ENCODE measurements at regions not wholly inside any gene's neighbourhood (a gene's known extent, or its start where the extent isn't known, plus 50 kb on each side); places are given as distances from the start of the nearest gene placed in this dataset.

DNA sequence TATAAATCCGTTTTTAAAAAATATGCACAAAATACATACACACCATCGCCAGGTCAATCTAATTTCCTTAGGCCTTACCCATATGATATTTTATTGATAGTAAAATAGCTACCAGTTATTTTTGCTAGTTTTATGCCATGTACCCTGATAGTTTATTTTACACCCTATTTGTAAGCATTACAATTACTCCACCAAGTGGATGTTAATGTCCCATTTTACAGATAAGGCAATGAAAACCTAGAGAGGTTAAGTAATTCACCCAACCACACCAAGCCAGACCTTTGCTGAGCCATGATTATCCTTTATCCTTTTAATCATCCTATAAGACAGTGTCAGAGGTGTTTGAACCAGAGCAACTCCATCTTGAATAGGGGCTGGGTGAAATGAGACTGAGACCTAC lies 86.8 kb downstream of the CBLN4 start:
- no peak for DNase-seq
- Mint-ChIP-seq H3K4me3 (no peak overlapping the region), H3K9me3 (peaks cover 0 to 9% (median 3%) of the 10 kb centered on the region in 8 donors), H3K4me1 (no peaks in the 10 kb centered on the region), H3K27ac (no peak overlapping the region), H3K36me3 (no peaks in the 10 kb centered on the region), H3K27me3 (no peaks in the 10 kb centered on the region)
- H3K9me3 ChIP-seq (ENCODE audit: control insufficient read depth in 1 of 2, low read length in 2 of 2), result no peaks in the 10 kb centered on the region
- no peaks in the 10 kb centered on the region for H3K4me1 ChIP-seq (ENCODE audit: insufficient read depth, low read length)
- H3K27ac ChIP-seq (ENCODE audit: low read depth, low read length), result no peak overlapping the region
- POLR2A ChIA-PET (ENCODE audit: partially characterized antibody), result no interaction called here
- H3K4me3 ChIP-seq (ENCODE audit: low read length in 2 of 2), result no peak overlapping the region
- H3K36me3 ChIP-seq (ENCODE audit: insufficient read depth, low read length), result no peaks in the 10 kb centered on the region
- intact Hi-C loops (cut with micrococcal nuclease), result no loop called here
- CTCF ChIA-PET (ENCODE audit: partially characterized antibody), result no interaction called here
- no peaks in the 10 kb centered on the region for H3K27me3 ChIP-seq (ENCODE audit: insufficient read depth, low read length)

DNA sequence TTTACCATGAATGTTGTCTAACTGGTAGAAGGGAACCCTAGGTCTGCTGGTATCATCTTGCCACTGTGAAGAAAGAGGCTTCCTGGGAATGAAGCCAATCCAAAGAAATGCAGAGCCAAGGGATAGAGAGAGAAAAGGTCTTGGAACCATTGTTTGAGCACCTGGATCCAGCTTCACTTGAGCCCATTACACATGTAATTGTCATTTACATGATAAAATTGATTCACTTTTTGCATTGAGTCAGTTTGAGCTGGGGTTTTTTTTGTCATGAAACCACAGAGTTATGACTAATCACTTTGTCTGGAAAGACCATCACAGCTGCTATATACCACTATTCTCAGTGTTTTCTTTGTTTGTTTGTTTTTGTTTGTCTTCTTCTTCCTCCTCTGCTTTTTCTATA lies 112.3 kb downstream of the CBLN4 start:
- H3K27ac Mint-ChIP-seq, result no peak overlapping the region

DNA sequence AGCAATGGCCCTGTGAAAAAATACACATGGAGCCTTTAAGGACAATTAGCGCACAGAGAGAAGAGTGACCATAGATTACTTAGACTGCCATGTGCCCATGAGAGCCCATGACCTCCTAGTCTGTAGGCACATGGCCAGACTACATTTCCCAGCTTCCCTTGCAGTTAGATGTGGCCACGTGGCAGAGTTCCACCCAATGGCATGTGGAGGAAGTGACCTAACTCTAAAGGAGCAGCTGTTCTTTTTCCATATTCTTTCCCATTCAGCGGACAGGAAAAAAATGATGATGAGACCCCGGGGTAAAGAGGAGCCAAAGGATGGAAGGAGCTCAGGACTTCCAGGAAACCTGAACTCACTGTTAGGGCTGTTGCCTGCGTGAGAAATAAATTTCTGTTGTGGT lies 116.6 kb downstream of the CBLN4 start:
- CTCF ChIA-PET (ENCODE audit: partially characterized antibody), result no interaction called here
- H3K36me3 Mint-ChIP-seq, result no peaks in the 10 kb centered on the region
- H3K4me1 Mint-ChIP-seq, result no peaks in the 10 kb centered on the region
- H3K9me3 ChIP-seq (ENCODE audit: control insufficient read depth in 1 of 2, low read length in 2 of 2), result no peaks in the 10 kb centered on the region
- no peaks in the 10 kb centered on the region for H3K27me3 ChIP-seq (ENCODE audit: insufficient read depth, low read length)
- POLR2A ChIA-PET (ENCODE audit: partially characterized antibody), result no interaction called here
- no peak overlapping the region for H3K27ac ChIP-seq (ENCODE audit: low read depth, low read length)
- no peak for DNase-seq
- peaks cover 0 to 15% (median 3%) of the 10 kb centered on the region in 8 donors for H3K9me3 Mint-ChIP-seq
- H3K4me3 Mint-ChIP-seq, result no peak overlapping the region
- H3K36me3 ChIP-seq (ENCODE audit: insufficient read depth, low read length), result no peaks in the 10 kb centered on the region
- H3K27ac Mint-ChIP-seq, result no peak overlapping the region
- no peaks in the 10 kb centered on the region for H3K27me3 Mint-ChIP-seq
- intact Hi-C loops (cut with micrococcal nuclease), result no loop called here
- no peak overlapping the region for H3K4me3 ChIP-seq (ENCODE audit: low read length in 2 of 2)
- no peaks in the 10 kb centered on the region for H3K4me1 ChIP-seq (ENCODE audit: insufficient read depth, low read length)

More for the DNA sequence above, 112.3 kb downstream of the CBLN4 start:
- Histone ChIP-seq H3K27me3 (ENCODE audit: insufficient read depth, low read length) (no peaks in the 10 kb centered on the region), H3K36me3 (ENCODE audit: insufficient read depth, low read length) (no peaks in the 10 kb centered on the region), H3K4me1 (ENCODE audit: insufficient read depth, low read length) (no peaks in the 10 kb centered on the region), H3K27ac (ENCODE audit: low read depth, low read length) (no peak overlapping the region), H3K4me3 (ENCODE audit: low read length in 2 of 2) (no peak overlapping the region), H3K9me3 (ENCODE audit: control insufficient read depth in 1 of 2, low read length in 2 of 2) (no peaks in the 10 kb centered on the region)
- no peaks in the 10 kb centered on the region for H3K36me3 Mint-ChIP-seq
- DNase-seq, result no peak
- H3K27me3 Mint-ChIP-seq, result no peaks in the 10 kb centered on the region
- H3K4me3 Mint-ChIP-seq, result no peak overlapping the region
- H3K9me3 Mint-ChIP-seq, result peaks cover 0 to 13% (median 2%) of the 10 kb centered on the region in 8 donors
- H3K4me1 Mint-ChIP-seq, result no peaks in the 10 kb centered on the region
- ChIA-PET POLR2A (ENCODE audit: partially characterized antibody) (no interaction called here), CTCF (ENCODE audit: partially characterized antibody) (no interaction called here)
- intact Hi-C loops (cut with micrococcal nuclease), result no loop called here

DNA sequence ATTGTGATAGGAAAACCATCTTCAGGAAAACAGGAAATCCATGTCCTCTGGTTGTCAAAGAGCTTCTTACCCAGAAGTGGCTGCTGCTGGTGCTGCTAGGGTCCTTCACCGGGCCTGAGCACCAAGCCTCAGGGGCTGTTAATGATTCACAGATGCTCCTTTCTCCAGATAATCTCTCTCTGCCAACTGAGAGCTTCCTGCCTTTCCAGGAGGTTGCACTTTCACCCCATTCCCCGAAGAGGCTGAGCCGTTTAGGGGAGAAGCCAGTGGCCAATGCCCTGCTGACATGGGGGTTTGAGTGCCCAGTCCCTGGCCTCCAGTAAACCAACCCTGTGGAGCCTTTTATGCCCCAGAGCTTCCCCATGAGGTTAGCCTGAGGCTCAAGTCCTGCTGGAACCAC lies 122.4 kb downstream of the CBLN4 start:
- Mint-ChIP-seq H3K27me3 (no peaks in the 10 kb centered on the region), H3K4me3 (no peak overlapping the region), H3K36me3 (no peaks in the 10 kb centered on the region), H3K4me1 (no peaks in the 10 kb centered on the region), H3K27ac (no peak overlapping the region), H3K9me3 (peaks cover 3 to 15% (median 7%) of the 10 kb centered on the region in 8 donors)
- CTCF ChIA-PET (ENCODE audit: partially characterized antibody), result no interaction called here
- Histone ChIP-seq H3K36me3 (ENCODE audit: insufficient read depth, low read length) (no peaks in the 10 kb centered on the region), H3K27ac (ENCODE audit: low read depth, low read length) (no peak overlapping the region), H3K4me1 (ENCODE audit: insufficient read depth, low read length) (no peaks in the 10 kb centered on the region), H3K9me3 (ENCODE audit: control insufficient read depth in 1 of 2, low read length in 2 of 2) (no peaks in the 10 kb centered on the region), H3K27me3 (ENCODE audit: insufficient read depth, low read length) (no peaks in the 10 kb centered on the region), H3K4me3 (ENCODE audit: low read length in 2 of 2) (no peak overlapping the region)
- DNase-seq, result no peak
- intact Hi-C loops (cut with micrococcal nuclease), result no loop called here
- POLR2A ChIA-PET (ENCODE audit: partially characterized antibody), result no interaction called here

DNA sequence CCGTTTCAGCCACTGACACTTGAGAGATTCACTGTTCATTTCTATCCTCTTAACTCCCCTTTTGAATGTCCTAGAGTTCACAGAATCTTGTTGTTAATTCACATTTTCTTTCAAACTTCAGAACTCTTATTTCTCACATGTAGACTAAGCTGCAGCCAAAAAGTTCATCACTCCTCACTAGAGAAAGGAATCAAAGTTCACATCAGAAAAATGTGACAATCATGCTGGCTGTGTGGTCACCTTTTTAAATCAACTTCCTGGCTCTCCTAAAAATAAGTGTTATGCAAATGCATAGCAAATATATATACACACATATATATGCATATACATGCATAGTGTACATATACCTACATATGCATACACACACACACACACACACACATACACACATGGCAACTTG lies 123.0 kb downstream of the CBLN4 start:
- POLR2A ChIA-PET (ENCODE audit: partially characterized antibody), result no interaction called here
- H3K27me3 Mint-ChIP-seq, result no peaks in the 10 kb centered on the region
- Histone ChIP-seq H3K27me3 (ENCODE audit: insufficient read depth, low read length) (no peaks in the 10 kb centered on the region), H3K9me3 (ENCODE audit: control insufficient read depth in 1 of 2, low read length in 2 of 2) (no peaks in the 10 kb centered on the region), H3K4me3 (ENCODE audit: low read length in 2 of 2) (no peak overlapping the region), H3K27ac (ENCODE audit: low read depth, low read length) (no peak overlapping the region), H3K36me3 (ENCODE audit: insufficient read depth, low read length) (no peaks in the 10 kb centered on the region), H3K4me1 (ENCODE audit: insufficient read depth, low read length) (no peaks in the 10 kb centered on the region)
- H3K27ac Mint-ChIP-seq, result no peak overlapping the region
- peaks cover 3 to 15% (median 6%) of the 10 kb centered on the region in 8 donors for H3K9me3 Mint-ChIP-seq
- intact Hi-C loops (cut with micrococcal nuclease), result no loop called here
- CTCF ChIA-PET (ENCODE audit: partially characterized antibody), result no interaction called here
- DNase-seq, result no peak
- no peaks in the 10 kb centered on the region for H3K4me1 Mint-ChIP-seq
- no peaks in the 10 kb centered on the region for H3K36me3 Mint-ChIP-seq
- no peak overlapping the region for H3K4me3 Mint-ChIP-seq

DNA sequence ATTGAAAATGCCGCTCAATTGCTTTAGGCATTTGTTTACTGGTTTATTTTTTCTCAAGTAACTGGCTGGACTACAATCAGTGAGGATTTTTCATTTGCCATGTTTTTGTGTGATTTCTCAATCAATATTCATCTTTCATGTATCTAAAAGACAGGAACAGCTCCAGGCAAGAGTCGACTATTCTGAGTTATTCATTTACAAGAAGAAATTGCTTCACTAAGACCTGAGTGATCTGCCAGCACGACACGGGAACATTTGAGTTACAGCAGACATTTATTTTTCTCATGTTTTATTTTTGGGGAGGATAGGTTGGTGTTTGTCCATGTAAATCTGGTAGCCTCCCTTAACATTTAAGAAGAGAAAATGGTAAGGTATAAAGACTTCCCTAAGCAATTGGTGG lies 124.1 kb downstream of the CBLN4 start:
- POLR2A ChIA-PET (ENCODE audit: partially characterized antibody), result no interaction called here
- Histone ChIP-seq H3K4me1 (ENCODE audit: insufficient read depth, low read length) (no peaks in the 10 kb centered on the region), H3K27me3 (ENCODE audit: insufficient read depth, low read length) (no peaks in the 10 kb centered on the region), H3K27ac (ENCODE audit: low read depth, low read length) (no peak overlapping the region), H3K36me3 (ENCODE audit: insufficient read depth, low read length) (no peaks in the 10 kb centered on the region), H3K4me3 (ENCODE audit: low read length in 2 of 2) (no peak overlapping the region), H3K9me3 (ENCODE audit: control insufficient read depth in 1 of 2, low read length in 2 of 2) (no peaks in the 10 kb centered on the region)
- H3K9me3 Mint-ChIP-seq, result peaks cover 3 to 15% (median 6%) of the 10 kb centered on the region in 8 donors
- H3K27me3 Mint-ChIP-seq, result no peaks in the 10 kb centered on the region
- H3K4me3 Mint-ChIP-seq, result no peak overlapping the region
- H3K27ac Mint-ChIP-seq, result no peak overlapping the region
- H3K4me1 Mint-ChIP-seq, result no peaks in the 10 kb centered on the region
- no peaks in the 10 kb centered on the region for H3K36me3 Mint-ChIP-seq
- CTCF ChIA-PET (ENCODE audit: partially characterized antibody), result no interaction called here
- no peak for DNase-seq
- intact Hi-C loops (cut with micrococcal nuclease), result no loop called here

DNA sequence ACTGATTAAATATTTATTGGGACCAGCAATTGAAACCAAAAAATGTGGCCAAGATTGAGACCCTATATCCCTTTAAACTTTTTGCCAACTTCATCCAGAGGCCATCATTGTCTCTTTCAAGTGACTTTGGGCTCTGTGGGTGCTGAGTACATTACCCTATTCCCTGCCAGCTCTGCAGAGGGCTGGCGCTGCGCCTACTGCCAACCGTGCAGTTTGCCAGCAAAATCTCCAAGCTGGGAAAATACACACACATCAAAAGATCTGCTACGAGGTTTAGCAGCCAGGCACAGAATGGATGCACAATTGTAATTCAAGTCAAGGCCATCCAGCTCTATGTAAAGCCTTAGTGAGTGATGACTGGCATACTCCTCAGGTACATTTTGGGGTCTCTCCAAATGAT lies 125.0 kb downstream of the CBLN4 start:
- POLR2A ChIA-PET (ENCODE audit: partially characterized antibody), result no interaction called here

DNA sequence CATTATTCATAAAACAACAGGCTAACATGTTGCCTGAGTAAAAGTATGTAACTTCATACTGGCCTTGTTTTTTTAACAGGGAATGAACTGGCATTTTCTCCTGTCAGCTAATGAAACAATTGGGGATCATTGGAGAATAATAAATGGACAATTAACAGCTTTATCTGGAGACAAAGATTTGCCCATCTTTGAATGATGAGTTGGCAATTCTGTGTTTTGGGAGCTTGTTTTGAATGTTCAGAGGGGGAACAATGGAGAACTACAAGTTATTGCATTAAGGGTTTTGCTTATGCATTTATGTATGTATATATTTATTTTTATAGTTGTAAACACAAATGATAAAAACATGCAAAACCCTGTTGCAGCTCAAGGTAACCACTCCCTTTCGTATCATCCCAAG lies 150.3 kb downstream of the CBLN4 start:
- ChIA-PET CTCF (ENCODE audit: partially characterized antibody) (interaction anchor here (0.7 kb wide), 1 partner anchor 228 kb away, joined by 3 read pairs; no protein-coding TSS in a partner anchor), POLR2A (ENCODE audit: partially characterized antibody) (no interaction called here)
- Histone ChIP-seq H3K4me3 (ENCODE audit: low read length in 2 of 2) (no peak overlapping the region), H3K27me3 (ENCODE audit: insufficient read depth, low read length) (no peaks in the 10 kb centered on the region), H3K4me1 (ENCODE audit: insufficient read depth, low read length) (no peaks in the 10 kb centered on the region), H3K9me3 (ENCODE audit: control insufficient read depth in 1 of 2, low read length in 2 of 2) (no peaks in the 10 kb centered on the region), H3K36me3 (ENCODE audit: insufficient read depth, low read length) (no peaks in the 10 kb centered on the region), H3K27ac (ENCODE audit: low read depth, low read length) (no peak overlapping the region)
- Mint-ChIP-seq H3K4me3 (no peak overlapping the region), H3K9me3 (peaks cover 0 to 13% (median 4%) of the 10 kb centered on the region in 8 donors), H3K36me3 (no peaks in the 10 kb centered on the region), H3K4me1 (no peaks in the 10 kb centered on the region), H3K27ac (no peak overlapping the region), H3K27me3 (no peaks in the 10 kb centered on the region)
- DNase-seq, result no peak
- intact Hi-C loops (cut with micrococcal nuclease), result no loop called here

More for the DNA sequence above, 125.0 kb downstream of the CBLN4 start:
- no peak overlapping the region for H3K27ac Mint-ChIP-seq
- no peaks in the 10 kb centered on the region for H3K36me3 Mint-ChIP-seq
- no peak for DNase-seq
- H3K9me3 Mint-ChIP-seq, result peaks cover 3 to 15% (median 6%) of the 10 kb centered on the region in 8 donors
- H3K9me3 ChIP-seq (ENCODE audit: control insufficient read depth in 1 of 2, low read length in 2 of 2), result no peaks in the 10 kb centered on the region
- no peak overlapping the region for H3K4me3 Mint-ChIP-seq
- H3K27me3 ChIP-seq (ENCODE audit: insufficient read depth, low read length), result no peaks in the 10 kb centered on the region
- H3K4me3 ChIP-seq (ENCODE audit: low read length in 2 of 2), result no peak overlapping the region
- no peak overlapping the region for H3K27ac ChIP-seq (ENCODE audit: low read depth, low read length)
- H3K4me1 Mint-ChIP-seq, result no peaks in the 10 kb centered on the region
- no peaks in the 10 kb centered on the region for H3K36me3 ChIP-seq (ENCODE audit: insufficient read depth, low read length)
- H3K4me1 ChIP-seq (ENCODE audit: insufficient read depth, low read length), result no peaks in the 10 kb centered on the region
- H3K27me3 Mint-ChIP-seq, result no peaks in the 10 kb centered on the region
- CTCF ChIA-PET (ENCODE audit: partially characterized antibody), result no interaction called here
- intact Hi-C loops (cut with micrococcal nuclease), result no loop called here
